GM21381 (cell line): ENCODE measurements at regions not wholly inside any gene's neighbourhood (a gene's known extent, or its start where the extent isn't known, plus 50 kb on each side); places are given as distances from the start of the nearest gene placed in this dataset.

Experiments used
- ATAC-seq: cut with Tn5 transposase; IDR thresholded peaks from one replicate; pipeline ENCODE4 v1.9.1; 2021; ENCODE audit warnings: mild to moderate bottlenecking, moderate library complexity; ENCODE audit not compliant: unreplicated experiment

GRCh38 chr18:4858379-4859127, 338.5 kb downstream of the AKAIN1 start:
- ATAC-seq, result no peak

- ATAC-seq, result no peak
Observed at GRCh38 chr18:4854671-4855070, 342.4 kb downstream of the AKAIN1 start.

GRCh38 chr18:4851301-4851976, 345.6 kb downstream of the AKAIN1 start:
- no peak for ATAC-seq

- no peak for ATAC-seq
Observed at GRCh38 chr18:4847056-4847455, 350.0 kb downstream of the AKAIN1 start.

- no peak for ATAC-seq
Observed at GRCh38 chr18:4844320-4844719, 352.7 kb downstream of the AKAIN1 start.

- ATAC-seq, result no peak
Observed at GRCh38 chr18:4843771-4844170, 353.3 kb downstream of the AKAIN1 start.

- no peak for ATAC-seq
Observed at GRCh38 chr18:4842751-4843150, 354.3 kb downstream of the AKAIN1 start.

GRCh38 chr18:4842287-4842686, 354.8 kb downstream of the AKAIN1 start:
- no peak for ATAC-seq

- no peak for ATAC-seq
Observed at GRCh38 chr18:4839639-4840038, 357.4 kb downstream of the AKAIN1 start.

GRCh38 chr18:4836141-4836540, 360.9 kb downstream of the AKAIN1 start:
- no peak for ATAC-seq

GRCh38 chr18:4831791-4832375, 365.2 kb downstream of the AKAIN1 start:
- no peak for ATAC-seq

- ATAC-seq, result no peak
Observed at GRCh38 chr18:4831127-4831526, 365.9 kb downstream of the AKAIN1 start.

- no peak for ATAC-seq
Observed at GRCh38 chr18:4823091-4823490, 368.0 kb upstream of the DLGAP1 start.

GRCh38 chr18:4821801-4822200, 366.7 kb upstream of the DLGAP1 start:
- no peak for ATAC-seq

- ATAC-seq, result no peak
Observed at GRCh38 chr18:4817665-4818064, 362.6 kb upstream of the DLGAP1 start.

- no peak for ATAC-seq
Observed at GRCh38 chr18:4813708-4814107, 358.6 kb upstream of the DLGAP1 start.

GRCh38 chr18:4808891-4809290, 353.8 kb upstream of the DLGAP1 start:
- ATAC-seq, result no peak

- ATAC-seq, result no peak
Observed at GRCh38 chr18:4807604-4808293, 352.6 kb upstream of the DLGAP1 start.

GRCh38 chr18:4806331-4806730, 351.2 kb upstream of the DLGAP1 start:
- ATAC-seq, result no peak

GRCh38 chr18:4802296-4802695, 347.2 kb upstream of the DLGAP1 start:
- ATAC-seq, result no peak

- ATAC-seq, result no peak
Observed at GRCh38 chr18:4801151-4801550, 346.0 kb upstream of the DLGAP1 start.
